GM18505 (cell line): ENCODE measurements at regions not wholly inside any gene's neighbourhood (a gene's known extent, or its start where the extent isn't known, plus 50 kb on each side); places are given as distances from the start of the nearest gene placed in this dataset.

Source experiments
- ATAC-seq: cut with Tn5 transposase; IDR thresholded peaks from one replicate; pipeline ENCODE4 v1.9.1; 2021; ENCODE audit not compliant: unreplicated experiment
- POLR2A ChIP-seq: IDR thresholded peaks from 4 replicates; pipeline ENCODE4 v1.6.1; 2011; ENCODE audit warnings: borderline replicate concordance; ENCODE audit not compliant: insufficient read depth, insufficient read length; ENCODE audit errors: extremely low read depth

DNA sequence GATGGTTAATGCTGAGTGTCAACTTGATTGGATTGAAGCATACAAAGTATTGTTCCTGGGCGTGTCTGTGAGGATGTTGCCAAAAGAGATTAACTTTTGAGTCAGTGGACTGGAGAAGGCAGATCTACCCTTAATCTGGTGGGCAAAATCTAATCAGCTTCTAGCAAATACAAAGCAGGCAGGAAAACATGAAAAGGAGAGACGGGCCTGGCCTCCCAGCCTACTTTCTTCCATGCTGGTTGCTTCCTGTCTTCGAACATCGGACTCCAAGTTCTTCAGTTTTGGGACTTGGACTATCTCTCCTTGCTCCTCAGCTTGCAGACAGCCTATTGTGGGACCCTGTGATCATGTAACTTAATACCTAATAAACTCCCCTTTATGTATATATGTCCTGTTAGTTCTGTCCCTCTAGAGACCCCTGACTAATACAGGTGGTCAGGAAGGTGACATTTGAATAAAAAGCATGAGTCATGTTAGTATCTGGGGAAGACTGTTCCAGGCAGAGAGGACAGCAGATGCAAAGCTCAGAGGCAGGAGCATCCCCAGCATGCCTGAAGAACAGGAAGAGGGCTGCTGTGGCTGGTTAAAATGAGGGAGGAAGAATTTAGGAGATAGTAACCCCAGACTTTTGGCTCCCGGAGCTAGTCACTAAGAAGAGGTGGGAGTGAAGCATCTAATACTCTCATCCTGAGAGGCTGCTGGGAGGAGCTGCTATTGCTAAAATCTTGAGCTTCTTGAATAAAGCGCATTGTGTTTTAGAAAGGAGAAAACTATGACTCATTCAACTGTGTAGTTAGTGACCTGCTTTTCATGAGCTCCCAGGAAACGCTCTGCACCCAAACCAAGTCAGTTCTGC is 207.4 kb upstream of the HES1 start:
- no peak for TF ChIP-seq POLR2A
- no peak for ATAC-seq

DNA sequence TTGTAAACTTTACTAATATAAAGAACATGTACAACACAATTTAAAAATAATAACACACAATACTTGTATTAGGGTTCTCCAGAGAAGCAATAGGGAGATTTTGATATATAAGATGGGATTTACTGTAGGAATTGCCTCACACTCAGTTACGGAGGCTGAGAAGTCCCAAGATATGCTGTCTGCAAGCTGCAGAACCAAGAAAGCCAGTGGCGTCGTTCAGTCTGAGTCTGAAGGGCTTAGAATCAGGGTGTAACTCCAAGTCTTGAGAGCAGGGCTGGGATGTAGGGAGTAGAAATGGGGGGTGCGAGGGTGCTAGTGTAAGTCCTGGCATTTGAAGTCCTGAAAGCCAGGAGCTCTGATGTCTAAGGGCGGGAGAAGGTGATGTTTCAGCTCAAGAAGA is 206.6 kb upstream of the HES1 start:
- no peak for ATAC-seq
- TF ChIP-seq POLR2A = no peak

DNA sequence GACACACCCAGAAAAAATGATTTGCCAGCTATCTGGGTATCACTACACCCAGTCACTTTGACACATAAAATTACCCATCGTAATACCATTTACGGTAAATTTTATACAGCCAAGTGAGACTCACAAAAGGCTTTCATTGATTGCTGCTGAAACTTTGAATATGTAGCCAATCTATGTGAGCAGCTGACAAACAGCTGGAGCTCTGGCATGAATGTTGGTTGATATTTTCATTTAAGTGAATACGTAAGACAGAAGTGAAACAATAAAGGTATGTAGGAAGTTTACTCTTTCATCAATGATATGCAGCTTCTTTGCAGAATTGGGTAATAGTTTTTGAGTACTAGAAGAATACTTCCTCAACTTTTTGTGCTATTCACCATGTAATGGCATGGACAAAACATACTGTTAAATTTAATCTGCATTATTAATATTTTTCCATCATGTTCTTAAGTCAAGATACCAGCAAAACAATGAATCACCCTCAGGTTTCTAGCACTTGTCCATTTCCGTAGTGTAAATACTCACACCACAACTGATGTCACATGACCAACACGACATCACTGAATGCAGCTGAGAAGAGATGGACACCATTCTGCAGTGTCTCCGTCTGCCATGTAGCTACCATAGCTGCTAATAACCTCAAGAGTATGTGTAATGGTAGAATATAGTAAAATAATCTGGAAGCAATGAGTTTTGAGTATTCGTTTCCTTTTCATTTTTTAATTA is 205.9 kb upstream of the HES1 start:
- TF ChIP-seq POLR2A = no peak
- ATAC-seq = no peak

DNA sequence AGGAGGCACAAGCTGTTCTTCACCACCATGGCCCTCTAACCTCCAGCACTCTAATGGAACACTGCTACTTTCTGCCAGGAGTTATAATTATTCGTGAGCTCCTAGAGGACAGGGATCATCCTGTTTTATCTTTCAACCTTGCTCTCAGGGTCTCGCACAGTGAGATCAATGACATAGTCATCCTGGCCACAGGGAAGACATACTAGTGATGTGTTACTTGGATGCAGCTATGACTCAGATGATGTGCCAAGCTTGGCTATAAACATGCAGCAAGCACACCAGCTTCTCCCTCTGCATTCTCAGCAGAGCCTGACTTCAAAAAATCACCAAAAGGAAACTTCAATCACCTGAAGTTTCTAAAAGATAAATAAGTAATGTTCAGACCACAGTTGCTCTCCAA is 203.8 kb upstream of the HES1 start:
- ATAC-seq = no peak
- TF ChIP-seq POLR2A = no peak

DNA sequence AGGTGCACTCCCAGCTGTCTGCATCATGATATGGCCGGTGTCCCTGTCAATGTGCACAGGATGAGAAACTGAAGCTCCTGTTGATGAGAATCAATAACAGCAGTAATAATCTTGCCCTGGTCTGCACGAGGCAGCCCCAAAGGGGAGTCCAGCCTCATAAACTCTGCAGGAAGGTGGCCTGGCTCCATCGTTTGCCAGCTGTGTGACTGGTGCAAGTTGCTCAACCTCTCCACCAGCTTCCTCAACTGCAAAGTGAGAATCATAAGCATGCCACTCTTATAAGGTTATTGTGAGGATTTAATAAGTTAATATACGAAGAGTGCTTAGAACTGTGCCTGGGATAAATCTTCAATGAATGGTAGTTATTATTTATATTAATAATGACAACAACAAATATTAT is 203.4 kb upstream of the HES1 start:
- ATAC-seq = no peak
- TF ChIP-seq POLR2A = no peak

DNA sequence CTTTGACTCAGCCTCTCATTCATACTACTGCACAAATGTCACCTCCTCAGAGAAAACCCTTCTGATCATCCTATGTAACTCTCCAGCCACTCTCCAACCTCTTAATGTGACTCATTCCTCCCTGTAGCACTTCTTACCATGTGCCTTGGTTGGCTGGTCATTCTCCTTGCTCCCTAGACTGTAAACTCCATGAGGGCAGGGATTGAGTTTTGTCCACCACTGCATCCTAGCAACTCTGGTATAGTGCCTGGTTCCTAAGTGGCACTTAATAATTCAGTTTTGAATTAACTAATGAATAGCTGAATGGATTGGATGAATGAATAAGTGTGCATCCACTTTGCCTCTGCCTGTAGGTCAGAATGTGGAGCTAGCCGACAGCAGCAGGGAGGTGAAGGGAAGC is 202.5 kb upstream of the HES1 start:
- no peak for TF ChIP-seq POLR2A
- ATAC-seq = no peak

DNA sequence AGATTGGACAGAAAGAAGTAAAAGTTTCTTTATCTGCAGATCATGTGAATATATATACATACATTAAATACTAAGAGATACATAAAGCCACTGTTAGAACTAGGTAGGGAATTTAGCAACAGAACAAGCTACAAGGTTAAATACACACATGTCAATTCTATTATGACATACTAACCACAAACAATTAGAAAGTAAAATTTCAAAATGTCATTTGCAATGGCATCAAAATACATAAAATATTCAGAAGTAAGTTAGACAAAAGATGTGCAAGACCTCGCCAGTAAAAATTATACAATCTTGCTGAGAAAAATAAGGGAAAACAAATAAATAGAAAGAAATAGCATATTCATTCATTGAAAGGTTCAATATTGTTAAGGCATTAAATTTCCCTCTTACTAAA is 200.0 kb upstream of the HES1 start:
- no peak for ATAC-seq
- no peak for TF ChIP-seq POLR2A

DNA sequence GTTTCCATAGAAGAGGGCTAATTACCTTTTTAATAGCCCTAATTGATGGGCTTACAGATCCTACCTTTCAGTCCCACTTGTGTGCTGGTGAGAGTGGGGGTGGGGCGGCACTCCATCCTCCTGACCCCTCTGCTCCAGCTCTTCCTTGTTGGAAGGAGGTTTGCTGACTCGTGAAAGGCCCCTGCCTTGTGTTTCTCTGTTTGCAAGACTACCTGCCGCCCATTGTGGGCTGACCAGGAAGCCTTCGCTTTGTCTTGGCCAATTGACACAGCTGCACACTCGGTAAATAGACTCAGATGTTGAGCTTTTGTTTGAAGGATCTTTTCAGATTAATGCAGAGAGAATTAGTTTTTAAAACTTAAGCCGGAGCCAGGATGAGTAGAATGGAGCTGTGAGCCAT is 197.3 kb upstream of the HES1 start:
- no peak for TF ChIP-seq POLR2A
- no peak for ATAC-seq

DNA sequence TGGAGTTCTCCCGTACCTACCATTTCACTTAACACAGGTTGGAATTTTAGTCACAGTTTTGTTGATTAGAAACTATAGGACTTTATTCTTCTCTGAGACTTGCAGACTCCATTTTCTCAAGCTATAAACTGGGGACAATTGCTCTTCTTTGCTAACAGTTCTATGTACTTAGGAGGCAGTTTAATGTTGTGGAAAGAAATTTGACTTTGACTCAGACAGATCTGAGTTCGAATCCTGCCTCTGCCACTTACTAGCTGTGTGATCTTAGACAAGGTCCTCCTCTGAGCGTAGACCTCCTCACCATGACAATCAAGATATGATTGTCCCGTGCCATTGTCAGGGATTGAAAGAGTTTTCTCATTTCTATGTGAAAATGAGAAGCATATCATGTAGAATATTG is 196.4 kb upstream of the HES1 start:
- TF ChIP-seq POLR2A = no peak
- ATAC-seq = no peak

DNA sequence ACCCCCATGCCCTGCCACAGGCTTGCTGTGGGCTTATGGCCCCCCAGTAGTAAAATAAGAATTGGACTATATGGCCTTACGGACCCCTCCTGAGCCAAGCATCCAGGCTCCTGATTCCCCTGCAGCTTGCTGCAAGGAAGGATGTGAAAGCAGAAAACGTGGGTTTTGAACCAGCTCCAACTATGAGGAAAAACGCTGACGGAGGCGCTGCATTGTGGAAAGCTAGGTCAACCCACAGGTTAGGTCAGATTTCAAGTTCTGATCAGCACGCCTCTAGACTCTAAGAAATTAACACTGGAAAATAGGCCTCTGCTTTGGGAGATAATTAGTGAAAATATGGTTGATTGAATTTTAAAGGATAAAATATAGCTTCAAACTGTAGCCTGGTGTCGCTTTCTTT is 195.4 kb upstream of the HES1 start:
- ATAC-seq = no peak
- no peak for TF ChIP-seq POLR2A

DNA sequence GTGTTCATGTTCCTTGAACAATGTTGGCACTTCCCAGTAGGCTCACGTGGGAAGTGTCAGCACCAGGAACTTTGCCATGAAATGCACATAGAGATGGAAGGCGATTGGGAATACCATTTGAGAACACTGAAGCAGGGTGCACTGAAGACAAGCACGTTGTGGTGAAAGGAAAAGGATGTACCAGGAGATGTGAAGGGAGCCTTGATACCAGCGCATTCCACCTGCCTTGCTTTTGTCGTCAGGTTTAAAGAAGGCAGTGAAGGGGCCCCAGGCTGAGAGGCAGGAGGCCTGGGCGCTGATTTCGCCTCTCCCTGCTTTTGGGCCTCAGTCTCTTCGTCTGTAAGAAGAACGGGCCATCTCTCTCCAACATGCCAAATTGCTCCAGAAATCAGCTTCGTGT is 194.5 kb upstream of the HES1 start:
- TF ChIP-seq POLR2A = no peak

DNA sequence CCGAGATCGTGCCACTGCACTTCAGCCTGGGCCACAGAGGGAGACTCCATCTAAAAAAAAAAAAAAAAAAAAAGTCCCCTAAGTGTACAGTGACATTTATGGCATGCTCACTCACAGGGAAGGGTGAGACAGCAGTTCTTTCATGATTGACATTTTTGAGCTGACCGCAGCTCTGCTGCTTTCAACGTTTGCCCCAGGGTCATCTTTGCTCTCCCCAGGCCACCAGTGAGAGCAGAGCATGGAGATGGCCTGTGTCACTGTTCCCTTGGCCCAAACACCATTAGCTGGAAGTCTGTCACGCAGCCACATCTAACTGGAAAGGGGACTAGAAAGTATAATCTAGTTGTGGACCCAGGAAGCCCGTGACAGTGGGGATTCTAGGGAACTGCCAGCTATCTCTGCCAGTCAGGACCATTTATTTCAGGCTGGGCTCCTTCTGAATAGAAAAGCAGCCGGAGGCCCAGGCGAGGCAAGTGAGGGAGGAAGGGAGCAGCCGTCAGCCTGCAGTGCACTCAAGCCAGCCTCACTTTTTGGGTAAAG is 193.4 kb upstream of the HES1 start:
- no peak for ATAC-seq
- TF ChIP-seq POLR2A = no peak

More for the DNA sequence above, 194.5 kb upstream of the HES1 start:
- ATAC-seq = no peak

DNA sequence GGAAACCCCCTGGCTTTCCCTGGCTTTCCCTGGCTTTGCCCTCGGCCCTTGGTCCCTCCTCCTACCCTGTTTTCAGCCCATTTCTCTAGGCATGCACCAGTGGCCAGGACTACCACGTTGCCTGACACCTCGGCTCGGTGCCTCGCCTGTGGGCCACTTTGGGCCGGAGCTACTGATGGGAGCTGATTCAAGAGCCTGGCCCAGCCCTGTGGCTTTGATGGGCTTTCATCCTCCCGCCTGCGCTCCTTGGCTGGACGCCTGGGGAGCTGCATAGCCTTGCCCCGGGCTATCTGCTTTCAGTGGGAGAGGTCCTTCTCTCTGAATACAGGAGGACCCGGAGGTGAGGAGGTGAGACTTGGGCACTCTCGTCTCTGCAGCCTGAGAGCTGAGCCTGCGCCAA is 192.7 kb upstream of the HES1 start:
- TF ChIP-seq POLR2A = no peak
- no peak for ATAC-seq
